RCC 7860 (cell line): ENCODE measurements at regions not wholly inside any gene's neighbourhood (a gene's known extent, or its start where the extent isn't known, plus 50 kb on each side); places are given as distances from the start of the nearest gene placed in this dataset.

Experiments used
- DNase-seq: peaks from one replicate; pipeline ENCODE4 v3.0.0-alpha.2; 2015; ENCODE audit warnings: low spot score
- FAIRE-seq: peaks from 2 replicates; lab custom pipeline; 2012; peaks lifted over from hg19 to GRCh38; lab: Jason Lieb, UNC

DNA sequence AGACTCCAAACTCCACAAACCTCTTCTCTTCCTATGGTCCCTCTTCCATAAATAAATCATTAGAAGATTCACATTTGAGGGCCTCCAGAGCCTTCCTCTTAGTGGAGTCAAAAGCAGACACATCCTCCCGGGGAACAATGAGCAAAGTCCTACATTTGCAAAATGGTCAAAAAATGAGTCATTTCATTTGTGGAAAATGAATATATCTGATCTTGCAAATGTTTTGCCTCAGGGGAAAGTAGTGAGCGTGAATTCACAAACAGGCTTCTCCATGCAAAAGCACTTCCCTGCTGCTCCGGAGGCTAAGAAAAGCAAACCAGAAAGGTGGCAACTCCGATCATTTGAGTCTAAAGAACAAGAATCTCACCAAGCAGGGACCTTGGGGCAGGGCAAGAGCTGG is 86.7 kb upstream of the IQSEC1 start:
- DNase-seq = no peak
- FAIRE-seq = no peak

DNA sequence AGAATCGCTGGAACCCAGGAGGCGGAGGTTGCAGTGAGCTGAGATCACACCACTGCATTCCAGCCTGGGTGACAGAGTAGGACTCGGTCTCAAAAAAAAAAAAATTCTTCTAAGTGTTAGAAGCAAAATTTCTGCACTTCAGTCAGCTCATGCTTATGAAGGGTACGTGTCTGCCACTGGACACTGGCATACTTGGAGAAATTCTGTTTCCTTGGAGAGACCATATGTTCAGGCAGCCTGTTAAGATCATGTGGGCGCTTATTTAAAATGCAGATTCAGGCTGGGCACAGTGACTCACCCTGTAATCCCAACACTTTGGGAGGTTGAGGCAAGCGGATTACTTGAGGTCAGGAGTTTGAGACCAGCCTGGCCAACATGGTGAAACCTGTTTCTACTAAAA is 85.6 kb upstream of the IQSEC1 start:
- no peak for FAIRE-seq

DNA sequence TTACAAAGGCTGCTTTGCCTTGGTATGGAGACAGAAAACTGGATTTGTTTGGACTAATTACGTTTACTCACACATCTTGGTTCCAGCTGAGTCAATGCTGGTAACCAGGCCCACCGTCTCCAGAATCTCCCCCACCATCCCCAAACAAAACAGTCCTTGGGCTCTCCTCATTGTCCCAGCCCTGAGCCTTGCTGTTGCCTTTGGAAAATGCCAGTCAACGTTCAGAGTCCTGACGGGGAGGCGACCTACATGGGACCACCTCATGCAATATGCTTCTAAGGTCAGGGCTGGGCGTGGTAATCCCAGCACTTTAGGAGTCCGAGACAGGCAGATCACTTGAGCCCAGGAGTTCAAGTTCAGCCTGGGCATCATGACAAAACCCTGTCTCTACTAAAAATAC is 85.2 kb upstream of the IQSEC1 start:
- DNase-seq (no peak), FAIRE-seq (no peak)

More for the DNA sequence above, 85.6 kb upstream of the IQSEC1 start:
- no peak for DNase-seq

DNA sequence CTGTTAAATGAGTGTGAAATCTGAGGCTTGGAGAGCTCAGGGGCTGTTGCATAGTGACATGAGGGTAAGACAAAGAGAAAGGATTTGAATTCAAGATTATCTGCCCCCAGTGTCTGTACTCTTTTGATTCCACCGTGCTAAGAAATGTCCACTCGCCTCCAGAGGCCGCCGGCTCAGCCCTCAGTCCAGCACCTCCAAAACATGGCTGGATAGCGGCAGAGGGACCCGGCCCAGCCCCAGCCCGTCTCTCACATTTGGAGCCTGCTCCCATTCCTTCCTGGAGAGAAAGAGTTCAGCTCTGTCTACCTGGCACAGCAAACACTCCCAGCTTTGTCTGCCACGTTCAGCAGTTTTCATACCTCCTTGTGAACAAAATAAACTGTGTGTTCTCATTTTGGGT is 84.8 kb upstream of the IQSEC1 start:
- DNase-seq (no peak), FAIRE-seq (no peak)

DNA sequence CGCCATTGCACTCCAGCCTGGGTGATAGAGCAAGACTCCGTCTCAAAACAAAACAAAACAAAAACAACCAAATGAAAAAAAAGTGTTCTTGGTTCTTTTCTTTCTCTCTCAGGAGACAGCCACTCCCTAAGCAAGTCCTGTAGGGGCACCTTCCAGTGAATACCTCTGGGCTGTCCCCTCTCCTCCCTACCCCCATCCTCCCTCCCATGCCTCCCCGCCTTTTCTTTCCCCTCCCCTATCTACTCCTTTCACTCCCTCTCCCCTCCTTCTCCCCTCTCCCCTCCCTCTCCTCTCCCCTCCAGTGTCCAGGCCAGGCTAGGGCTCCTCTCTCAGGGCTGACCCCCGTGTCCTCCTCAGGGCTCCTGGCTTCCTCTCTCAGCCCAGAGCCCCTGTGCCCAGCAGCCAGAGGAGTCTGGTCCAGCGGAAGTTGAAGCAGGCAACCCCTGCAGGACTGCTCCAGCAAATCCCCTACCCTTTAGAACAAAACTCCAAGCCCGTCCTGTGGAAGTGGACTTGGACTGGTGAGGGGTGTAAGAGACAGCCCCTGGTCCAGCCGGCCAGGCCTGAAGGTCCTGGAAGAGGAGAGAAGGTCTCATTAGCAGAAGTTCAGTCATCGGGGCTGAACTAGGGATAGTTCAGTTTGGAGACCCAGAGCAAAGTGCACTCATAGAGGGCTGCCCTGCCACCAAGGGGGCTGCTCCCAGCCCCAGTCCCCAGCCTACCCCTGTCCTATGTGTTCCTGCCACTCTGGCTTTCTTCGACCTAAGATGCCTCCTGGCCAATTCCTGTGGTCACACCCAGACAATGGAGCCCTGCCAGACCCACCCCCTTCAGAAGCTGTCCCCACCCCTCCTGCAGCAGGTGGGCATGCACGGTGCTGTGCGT is 79.8 kb upstream of the IQSEC1 start:
- no peak for FAIRE-seq
- DNase-seq = no peak

DNA sequence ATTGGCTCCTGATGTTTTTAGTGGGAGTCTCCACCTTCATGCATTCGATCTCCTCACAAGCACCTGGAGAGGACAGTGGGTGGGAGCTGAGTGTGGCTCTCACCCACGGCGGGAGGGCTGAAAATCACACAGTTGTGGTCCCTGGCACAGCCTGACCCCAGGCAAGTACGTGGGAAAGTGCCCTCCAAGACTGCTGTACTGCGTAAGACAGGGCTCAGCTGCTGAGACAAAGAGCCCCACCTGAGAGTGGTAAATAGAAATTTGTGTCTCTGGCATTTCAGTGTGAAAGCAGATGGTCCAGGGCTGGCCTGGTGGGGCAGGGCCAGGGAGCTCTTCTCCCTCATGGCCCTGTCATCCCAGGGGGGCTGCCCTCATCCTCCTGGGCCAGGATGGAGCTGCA is 77.4 kb upstream of the IQSEC1 start:
- DNase-seq (no peak), FAIRE-seq (no peak)

DNA sequence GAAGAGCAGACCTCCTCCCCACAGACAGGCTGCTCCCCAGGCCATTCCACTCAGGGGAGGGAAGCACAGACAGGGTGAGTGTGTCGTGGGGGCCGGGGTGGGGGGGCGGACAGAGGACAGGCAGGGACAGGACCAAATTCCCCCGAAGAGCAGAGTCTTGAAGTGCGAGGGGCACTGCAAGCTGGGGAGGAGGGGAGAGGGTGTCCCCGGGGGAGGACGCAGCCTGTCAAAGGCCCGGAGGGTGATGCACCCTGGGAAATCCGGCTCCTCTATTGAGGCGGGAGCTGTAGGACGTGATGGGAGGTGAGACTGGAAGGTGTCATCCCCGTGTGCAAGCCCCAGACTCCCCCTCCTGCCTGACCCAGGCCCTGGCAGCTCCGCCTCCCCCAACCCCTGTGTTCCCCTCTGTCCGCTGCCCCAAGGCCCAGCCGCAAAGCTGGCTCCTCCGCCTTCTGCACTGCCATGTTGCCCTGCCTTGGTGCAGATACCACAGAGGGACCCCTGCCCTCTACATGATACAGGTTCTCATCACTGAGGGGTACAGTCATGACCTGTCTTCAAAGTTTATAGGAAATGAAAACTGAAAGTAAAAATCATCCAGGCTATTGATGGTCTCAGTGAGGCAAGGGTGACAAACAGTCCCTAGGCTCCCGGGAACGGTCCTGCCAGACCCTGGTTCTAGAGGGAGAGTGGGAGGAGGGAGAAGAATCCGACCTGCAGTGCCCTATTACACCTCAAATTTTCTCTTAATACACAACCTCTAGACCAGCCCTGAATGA is 76.3 kb upstream of the IQSEC1 start:
- FAIRE-seq (no peak), DNase-seq (no peak)

DNA sequence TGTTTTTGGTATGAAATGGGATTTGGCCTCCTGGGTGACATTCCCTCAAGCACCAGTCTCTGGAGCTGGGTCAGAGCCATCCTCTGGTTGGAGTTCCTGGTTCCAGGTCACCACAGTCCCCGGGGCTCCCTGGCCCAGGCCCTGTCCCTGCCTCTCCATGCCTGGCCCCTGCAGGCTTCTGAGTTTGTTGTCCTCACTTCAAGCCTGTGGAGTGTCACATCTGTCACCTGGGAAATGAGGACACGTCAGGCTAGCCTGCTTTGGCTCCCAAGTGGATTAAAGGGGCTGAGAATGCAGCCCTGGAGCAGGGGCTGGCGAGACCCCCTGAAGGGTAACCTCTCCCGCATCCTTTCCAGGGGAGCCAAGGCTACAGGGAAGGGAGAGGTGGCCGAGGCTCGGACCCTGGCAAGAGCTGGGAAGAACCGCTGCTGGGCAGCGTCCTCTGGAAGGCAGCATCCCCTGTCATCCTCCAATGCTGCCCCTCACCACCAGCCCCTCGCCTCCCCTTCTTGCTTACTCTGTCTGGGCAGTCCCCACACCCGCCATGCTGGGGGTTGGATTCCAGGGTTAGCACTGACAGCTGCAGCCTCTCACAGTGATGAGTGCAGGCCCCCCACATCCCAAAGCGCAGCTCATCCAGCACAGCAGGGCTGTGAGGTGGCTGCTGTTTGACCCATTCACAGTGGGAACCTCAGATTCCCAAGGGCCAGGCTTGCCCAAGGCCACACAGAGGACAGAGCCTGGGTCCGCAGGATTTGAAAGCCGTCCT is 75.5 kb upstream of the IQSEC1 start:
- FAIRE-seq = no peak
- no peak for DNase-seq

DNA sequence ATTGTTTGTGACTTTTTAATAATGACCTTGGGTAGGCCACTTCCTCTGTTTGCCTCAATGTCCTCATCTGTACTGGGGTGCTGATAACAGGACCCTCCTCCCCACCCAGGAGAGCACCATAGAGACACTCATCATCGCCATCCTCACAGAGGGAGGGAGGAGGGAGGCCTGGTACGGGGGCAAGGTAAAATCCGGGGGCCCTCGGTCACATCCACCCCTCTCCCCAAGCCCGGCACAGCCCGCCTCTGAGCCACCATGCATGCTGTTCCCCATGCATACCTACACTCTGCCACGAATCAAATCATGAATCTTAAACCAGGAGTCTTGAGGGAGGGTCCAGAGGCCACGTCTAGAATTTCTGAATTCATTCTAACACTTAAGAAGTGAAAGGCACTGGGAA is 74.9 kb upstream of the IQSEC1 start:
- DNase-seq (no peak), FAIRE-seq (no peak)

DNA sequence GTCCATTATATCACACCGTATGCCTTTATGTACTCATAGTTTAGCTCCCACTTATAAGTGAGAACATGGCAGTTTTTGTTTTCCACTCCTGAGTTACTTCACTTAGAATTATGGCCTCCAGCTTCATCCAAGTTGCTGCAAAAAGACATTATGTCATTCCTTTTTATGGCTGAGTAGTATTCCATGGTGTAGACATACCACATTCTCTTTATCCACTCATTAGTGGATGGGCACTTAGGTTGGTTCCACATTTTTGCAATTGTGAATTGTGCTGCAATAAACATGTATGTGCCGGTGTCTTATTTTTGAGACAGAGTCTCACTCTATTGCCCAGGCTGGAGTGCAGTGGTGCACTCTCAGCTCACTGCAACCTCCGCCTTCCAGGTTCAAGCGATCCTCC is 74.1 kb upstream of the IQSEC1 start:
- FAIRE-seq (no peak), DNase-seq (no peak)

DNA sequence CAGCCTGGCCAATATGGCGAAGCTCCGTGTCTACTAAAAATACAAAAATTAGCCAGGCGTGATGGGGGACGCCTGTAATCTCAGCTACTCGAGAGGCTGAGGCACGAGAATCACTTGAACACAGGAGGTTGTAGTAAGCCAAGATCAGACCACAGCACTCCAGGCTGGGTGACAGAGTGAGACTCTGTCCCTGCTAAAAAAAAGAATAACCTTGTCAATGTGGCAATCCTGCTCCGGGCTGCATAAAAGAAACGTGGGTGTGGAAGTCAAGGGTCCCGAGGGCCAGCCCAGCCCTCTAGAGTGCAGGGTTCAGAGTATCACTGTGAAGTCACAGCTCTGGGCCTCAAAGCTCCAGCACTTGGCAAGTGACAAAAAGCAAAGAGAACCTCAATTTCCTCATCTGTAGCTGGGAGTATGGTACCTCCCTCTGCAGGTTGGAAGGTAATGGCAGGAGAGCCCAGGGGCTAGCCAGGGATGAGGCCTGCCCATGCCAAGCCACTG is 73.5 kb upstream of the IQSEC1 start:
- DNase-seq (no peak), FAIRE-seq (no peak)

DNA sequence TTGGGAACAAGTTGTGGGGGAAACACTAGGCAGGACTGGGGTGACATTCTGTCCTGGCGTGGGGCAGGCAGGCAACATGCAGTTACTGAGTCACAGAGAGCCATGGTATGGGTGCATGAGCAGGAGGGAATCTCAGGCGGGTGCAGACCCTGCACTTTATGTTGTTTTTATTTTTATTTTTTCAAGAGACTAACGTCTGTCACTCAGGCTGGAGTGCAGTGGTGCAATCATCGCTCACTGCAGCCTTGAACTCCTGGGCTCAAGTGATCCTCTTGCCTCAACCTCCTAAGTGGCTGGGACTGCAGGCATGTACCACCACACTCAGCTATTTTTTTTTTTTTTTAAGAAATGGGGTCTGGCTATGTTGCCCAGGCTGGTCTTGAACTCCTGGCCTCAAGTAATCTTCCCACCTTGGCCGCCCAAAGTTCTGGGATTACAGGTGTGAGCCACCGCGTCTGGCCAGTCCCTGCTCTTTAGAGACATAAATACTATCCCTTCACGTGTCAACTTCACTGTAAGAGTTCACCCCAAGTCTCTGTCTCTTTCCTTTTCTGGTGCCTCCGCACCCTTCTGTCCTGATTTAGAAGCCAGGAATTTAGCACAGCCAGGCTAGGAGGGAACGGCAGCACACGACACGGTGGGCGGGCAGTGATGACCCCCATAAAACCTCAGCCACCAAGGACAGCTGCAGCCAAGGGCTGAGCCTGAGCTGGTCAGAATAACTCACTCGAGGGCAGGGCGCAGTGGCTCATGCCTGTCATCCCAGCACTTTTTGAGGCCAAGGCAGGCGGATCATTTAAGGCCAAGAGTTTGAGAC is 72.8 kb upstream of the IQSEC1 start:
- no peak for FAIRE-seq
- no peak for DNase-seq

DNA sequence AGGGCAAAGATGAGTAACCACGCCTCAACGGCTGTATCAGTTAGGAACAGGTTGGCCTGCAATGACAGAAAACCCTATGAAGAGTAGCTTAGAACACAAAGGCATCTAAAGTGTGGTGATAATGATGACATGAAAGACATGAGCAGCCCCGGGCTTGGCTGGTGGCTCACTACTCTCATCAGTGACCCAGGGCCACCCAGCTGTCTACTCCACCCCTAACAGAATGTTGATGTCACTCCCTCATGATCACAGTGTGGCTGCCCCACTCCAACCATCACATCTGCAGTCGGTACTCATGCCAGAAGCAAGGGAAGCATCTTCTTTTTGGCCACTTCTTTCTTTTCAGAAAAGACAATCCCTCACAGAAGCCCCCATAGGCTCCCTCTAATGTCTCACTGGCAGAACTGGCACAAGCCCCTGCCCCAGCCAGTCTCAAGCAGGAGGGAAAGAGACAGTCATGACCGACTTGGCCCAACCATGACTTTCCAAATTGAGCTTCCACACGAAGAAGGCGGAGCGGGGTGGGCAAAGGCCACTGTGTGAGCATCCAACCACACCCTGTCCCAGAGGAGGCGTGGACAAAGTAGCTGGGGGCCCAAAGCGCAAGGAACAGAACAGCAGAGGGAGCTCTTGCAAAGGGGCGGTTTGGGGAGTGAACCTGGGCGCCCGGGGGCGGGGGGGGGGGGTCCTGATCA is 72.0 kb upstream of the IQSEC1 start:
- no peak for FAIRE-seq
- DNase-seq = no peak

DNA sequence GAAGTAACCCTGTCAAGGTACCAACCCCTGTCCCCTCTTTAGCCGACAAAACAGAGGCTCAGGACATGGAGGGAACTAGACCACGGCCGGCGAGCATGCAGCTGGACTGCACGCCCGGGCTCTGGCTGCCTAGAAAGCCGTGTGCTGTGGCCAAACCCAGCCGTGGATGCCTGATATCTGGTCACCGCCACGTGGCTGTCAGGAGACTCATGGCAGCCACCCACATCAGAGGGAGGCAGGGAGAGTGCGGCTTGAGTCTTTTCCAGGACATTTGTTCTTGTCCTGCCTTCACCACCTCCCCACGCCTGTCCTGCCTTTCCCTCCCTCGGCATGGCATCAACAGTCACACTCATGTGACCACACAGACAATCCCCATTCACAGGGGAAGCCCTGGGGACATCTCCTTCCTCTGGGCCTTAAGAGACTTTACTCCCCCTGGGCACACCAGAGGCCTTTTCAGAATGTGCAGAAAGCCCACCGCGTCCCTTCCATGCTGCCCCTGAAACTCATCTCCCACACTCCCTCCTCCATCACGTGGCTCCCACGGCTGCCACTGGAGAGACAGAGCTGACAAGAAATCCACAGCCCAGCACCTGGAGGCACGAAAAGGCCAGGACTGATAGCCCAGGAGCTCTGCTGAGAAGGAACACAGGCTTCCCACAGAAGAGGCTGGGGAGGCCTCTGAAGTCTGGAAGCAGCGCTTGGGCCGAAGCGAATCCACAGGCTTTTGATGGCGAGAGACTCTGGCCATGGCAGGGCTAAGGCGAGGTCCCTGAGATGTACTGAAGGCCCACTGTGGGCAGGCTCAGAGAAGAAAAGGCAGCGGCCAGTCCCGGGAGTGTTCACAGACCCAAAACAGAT is 71.2 kb upstream of the IQSEC1 start:
- no peak for FAIRE-seq
- DNase-seq = no peak

DNA sequence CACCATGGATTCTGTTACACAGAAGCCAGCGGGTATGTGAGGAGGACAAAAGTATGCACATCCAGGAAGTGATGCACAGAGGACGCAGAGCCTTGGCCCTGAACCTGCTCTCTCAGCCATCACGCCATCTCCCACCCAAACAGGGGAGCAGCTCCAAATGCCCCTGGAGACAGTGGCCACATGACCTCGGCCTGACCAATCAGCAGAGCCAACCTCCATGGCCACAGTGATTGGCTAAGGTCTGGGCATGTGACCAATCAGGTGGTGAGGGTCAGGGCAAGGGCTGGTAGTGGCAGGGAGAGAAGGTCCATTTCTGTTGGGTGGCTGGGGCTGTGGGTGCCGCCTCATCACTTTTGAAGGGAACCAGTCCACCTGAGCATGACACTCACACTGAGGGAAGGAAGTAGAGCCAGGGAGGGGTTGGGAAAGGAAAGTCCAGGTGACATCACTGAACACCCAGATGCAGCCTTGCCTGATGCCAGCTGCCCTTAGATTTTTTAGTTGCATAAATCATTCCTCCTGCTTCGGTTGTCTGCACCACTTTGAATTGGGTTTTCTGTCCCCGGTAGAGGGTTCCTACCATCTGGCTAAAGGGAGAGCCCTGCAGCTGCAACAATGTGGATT is 70.3 kb upstream of the IQSEC1 start:
- no peak for FAIRE-seq
- no peak for DNase-seq

DNA sequence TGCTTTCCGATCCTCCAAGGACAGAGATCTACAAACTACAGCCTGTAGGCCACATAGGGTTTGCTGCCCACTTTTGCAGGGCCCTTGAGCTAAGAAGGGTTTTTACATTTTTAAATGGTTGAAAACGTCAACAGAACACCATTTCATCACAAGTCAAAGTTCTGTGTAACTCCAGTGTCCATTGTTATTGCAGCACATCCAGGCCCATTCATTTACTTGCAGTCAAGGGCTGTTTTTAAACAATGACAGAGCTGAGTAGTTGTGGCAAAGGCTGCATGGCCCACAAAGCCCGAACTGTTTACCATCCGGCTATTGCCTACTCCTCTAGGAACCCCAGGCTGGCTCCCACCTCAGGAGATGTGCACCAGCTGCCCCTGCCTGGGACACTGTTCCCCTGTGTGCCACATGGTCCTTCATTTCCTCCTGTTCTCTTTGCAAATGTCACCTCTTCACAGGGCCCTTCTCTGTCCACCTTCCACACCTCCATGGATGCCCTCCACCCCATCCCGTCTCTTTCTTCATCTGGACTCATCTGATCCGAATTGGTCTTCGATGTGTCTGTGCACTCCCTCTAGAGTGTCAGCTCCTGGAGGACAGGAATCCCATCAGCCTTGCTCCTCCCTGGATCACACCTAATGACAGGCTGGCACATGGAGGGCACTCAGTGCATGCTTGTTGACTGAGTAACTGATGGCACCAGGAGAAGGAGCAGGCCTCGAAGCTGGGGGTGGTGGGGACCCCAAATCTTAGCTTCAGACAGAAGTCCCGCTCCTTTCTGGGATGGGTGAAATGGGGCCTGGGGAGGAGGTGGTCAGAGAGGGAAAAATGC is 69.5 kb upstream of the IQSEC1 start:
- DNase-seq (no peak), FAIRE-seq (no peak)

DNA sequence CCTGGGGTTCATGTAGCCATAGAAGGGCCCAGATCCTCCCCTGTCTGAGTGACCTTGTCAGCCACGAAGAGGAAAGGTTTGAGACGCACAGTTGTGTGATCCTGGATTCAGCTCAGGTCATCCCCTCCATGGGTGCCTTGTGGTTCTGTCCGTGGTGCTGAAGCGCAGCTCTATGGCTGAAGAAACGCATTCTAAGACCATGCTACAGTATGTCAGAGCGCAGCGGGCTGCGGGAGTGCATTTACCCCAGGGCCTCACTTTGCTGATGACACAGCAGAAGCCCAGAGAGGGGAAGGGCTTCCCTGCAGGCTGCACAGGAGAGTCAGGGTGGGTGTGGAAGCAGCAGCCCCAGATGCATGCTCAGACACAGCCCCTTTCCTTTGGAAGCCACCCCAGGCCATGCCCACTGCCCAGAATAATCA is 68.8 kb upstream of the IQSEC1 start:
- DNase-seq = no peak
- no peak for FAIRE-seq

DNA sequence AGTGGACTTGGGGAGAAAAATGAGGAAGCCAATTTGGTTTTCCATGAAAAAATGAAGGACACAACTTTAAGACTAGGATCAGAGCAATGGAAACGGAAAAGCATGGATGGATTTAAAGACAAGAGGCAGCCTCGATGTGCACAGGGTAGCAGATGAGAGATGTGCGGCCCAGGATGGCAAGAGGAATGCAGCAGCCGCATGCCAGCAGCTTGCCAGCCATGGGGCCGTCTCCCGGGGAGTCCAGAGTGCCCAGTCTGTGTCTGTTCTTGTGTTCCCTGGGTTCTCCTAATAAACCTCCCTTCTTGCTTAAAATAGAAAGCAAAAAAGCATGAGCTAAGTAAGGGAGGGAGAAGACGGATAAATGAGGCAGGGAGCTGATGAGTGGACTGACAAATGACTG is 68.0 kb upstream of the IQSEC1 start:
- DNase-seq = no peak
- no peak for FAIRE-seq
